ENCODE measurements at regions not wholly inside any gene's neighbourhood (a gene's known extent, or its start where the extent isn't known, plus 50 kb on each side); places are given as distances from the start of the nearest gene placed in this dataset.

DNA sequence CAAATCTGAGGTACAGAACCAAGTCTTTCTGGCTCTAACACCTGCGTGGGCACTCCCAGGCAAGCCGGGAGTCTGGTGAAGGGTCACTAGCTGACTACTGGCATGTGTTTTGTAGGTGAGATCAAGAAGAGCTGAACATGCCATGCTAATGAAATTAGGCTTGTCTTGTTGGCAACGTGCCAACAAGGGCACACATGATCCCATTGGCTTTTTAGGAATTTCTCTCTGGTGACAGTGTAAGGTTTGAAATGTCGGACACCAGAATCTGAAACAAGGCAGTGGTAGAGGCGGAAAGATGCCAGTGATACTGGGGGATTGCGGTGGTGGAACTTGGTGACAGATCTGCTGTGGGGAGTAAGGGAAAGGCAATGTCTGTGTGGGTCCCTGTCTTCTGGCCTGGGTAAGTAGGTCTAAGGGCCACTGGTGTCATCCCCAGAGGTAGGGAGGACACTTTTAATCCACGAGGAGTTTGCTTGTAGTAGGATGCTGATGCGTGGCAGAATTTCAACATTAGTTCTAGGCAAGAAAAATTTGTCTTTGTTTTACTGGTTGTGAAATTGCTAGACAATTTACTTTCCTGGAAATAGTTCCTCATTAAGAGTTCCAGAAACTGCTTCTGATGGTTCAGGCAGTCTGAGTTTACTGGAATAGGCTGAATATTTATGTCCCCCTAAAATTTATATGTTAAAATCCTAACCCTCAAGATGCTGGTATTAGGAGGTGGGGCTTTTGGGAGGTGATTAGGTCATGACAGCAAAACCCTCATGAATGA is 52.6 kb upstream of the ACMSD start:
- peaks cover 44% of the 10 kb centered on the region for H3K4me1 Mint-ChIP-seq (ENCODE audit: low read depth)
- H3K9me3 Mint-ChIP-seq, result peaks cover 8% of the 10 kb centered on the region
- no peak overlapping the region for H3K4me3 Mint-ChIP-seq
- H3K27ac Mint-ChIP-seq, result peak overlapping the region; percentile 8
- intact Hi-C loops (cut with micrococcal nuclease), result loop anchor here (10.0 kb wide), 2 partner anchors 71 to 129 kb away; partner anchors contain the start of genes CCNT2 and TMEM163
- H3K36me3 Mint-ChIP-seq (ENCODE audit: low read depth), result no peaks in the 10 kb centered on the region
- no peaks in the 10 kb centered on the region for H3K27me3 Mint-ChIP-seq

DNA sequence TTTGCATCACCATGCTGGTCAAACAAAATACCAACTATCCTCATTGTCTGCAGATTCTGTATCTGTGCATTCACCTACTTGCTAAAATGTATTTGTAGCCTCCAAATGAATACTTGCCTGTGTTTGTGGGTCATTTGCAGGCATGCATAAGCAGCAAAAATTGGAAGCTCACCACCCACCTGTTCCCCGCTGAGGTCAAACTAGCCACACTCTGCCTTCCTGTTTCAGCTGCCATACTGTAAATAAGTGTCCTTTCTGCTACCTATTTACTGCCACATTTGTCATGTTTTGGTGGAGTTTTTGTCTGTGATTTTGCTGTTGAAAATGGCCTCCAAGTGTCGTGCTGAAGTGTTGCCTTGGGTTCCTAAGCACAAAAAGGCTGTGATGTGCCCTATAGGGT is 50.0 kb upstream of the ACMSD start:
- peaks cover 8% of the 10 kb centered on the region for H3K9me3 Mint-ChIP-seq
- intact Hi-C loops (cut with micrococcal nuclease), result loop anchor here (10.0 kb wide), 2 partner anchors 74 to 126 kb away; partner anchors contain the start of genes CCNT2 and TMEM163
- no peaks in the 10 kb centered on the region for H3K36me3 Mint-ChIP-seq (ENCODE audit: low read depth)
- H3K4me1 Mint-ChIP-seq (ENCODE audit: low read depth), result peaks cover 35% of the 10 kb centered on the region
- H3K27ac Mint-ChIP-seq, result no peak overlapping the region
- H3K4me3 Mint-ChIP-seq, result no peak overlapping the region
- H3K27me3 Mint-ChIP-seq, result no peaks in the 10 kb centered on the region
